Neural cell (in vitro differentiated cells): ENCODE measurements at regions not wholly inside any gene's neighbourhood (a gene's known extent, or its start where the extent isn't known, plus 50 kb on each side); places are given as distances from the start of the nearest gene placed in this dataset.

Experiments
- EP300 ChIP-seq: fragments of 450-650 bp; conservative IDR thresholded peaks from 2 replicates; pipeline ENCODE4 v1.6.1; 2014; ENCODE audit warnings: antibody characterized with exemption, mild to moderate bottlenecking, moderate library complexity; ENCODE audit not compliant: poor library complexity, severe bottlenecking
- EZH2 ChIP-seq: fragments of 200-600, 300-800 bp; shearing (Covaris generic), sonication (generic); IDR thresholded peaks from 2 replicates; pipeline ENCODE4 v1.6.1; 2014; ENCODE audit warnings: antibody characterized with exemption, low read length, borderline replicate concordance, mild to moderate bottlenecking; ENCODE audit not compliant: insufficient read depth, poor library complexity, severe bottlenecking
- POLR2AphosphoS5 ChIP-seq: IDR thresholded peaks from 2 replicates; pipeline ENCODE4 v1.6.1; 2012
- RAD21 ChIP-seq: fragments of 450-650 bp; conservative IDR thresholded peaks from 2 replicates; pipeline ENCODE4 v1.6.1; 2014; ENCODE audit warnings: antibody characterized with exemption, mild to moderate bottlenecking, moderate library complexity
- SMC3 ChIP-seq: fragments of 450-650 bp; conservative IDR thresholded peaks from 2 replicates; pipeline ENCODE4 v1.6.1; 2014; ENCODE audit warnings: antibody characterized with exemption, mild to moderate bottlenecking, moderate library complexity; ENCODE audit not compliant: poor library complexity
- TF ChIP-seq, protein P1 (sequence below): fragments of 450-650 bp; IDR thresholded peaks from 2 replicates; pipeline ENCODE4 v1.5.1; 2014; ENCODE audit warnings: antibody characterized with exemption, mild to moderate bottlenecking, moderate library complexity; ENCODE audit not compliant: poor library complexity, severe bottlenecking
- TF ChIP-seq, protein P2 (sequence below): IDR thresholded peaks from 2 replicates; pipeline ENCODE4 v1.6.1; 2012; ENCODE audit warnings: borderline replicate concordance

DNA sequence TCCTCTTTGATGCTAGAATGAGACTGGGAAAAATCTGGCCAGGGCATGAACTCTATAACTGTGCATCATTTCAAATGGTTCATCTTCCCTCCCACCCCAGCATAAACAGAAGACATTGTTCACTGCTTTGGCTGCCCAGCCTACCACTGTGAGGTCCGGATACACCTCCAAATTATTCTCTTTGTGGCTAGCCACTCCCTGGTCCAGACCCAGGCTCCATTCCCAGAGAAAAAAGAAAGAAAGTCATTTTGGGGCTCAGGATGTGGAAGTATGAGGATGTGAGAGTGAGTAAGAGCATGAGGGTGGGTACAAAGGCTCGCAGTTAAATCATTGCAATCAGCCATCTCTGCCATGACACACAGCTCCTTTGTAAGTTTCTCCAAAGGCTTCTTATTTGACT lies 559.2 kb downstream of the PSAT1 start:
- TF ChIP-seq EP300 (no peak), EZH2 (no peak), POLR2AphosphoS5 (no peak), RAD21 (no peak), SMC3 (no peak)
- TF ChIP-seq, protein P1, sequence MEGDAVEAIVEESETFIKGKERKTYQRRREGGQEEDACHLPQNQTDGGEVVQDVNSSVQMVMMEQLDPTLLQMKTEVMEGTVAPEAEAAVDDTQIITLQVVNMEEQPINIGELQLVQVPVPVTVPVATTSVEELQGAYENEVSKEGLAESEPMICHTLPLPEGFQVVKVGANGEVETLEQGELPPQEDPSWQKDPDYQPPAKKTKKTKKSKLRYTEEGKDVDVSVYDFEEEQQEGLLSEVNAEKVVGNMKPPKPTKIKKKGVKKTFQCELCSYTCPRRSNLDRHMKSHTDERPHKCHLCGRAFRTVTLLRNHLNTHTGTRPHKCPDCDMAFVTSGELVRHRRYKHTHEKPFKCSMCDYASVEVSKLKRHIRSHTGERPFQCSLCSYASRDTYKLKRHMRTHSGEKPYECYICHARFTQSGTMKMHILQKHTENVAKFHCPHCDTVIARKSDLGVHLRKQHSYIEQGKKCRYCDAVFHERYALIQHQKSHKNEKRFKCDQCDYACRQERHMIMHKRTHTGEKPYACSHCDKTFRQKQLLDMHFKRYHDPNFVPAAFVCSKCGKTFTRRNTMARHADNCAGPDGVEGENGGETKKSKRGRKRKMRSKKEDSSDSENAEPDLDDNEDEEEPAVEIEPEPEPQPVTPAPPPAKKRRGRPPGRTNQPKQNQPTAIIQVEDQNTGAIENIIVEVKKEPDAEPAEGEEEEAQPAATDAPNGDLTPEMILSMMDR: no peak
- TF ChIP-seq, protein P2, sequence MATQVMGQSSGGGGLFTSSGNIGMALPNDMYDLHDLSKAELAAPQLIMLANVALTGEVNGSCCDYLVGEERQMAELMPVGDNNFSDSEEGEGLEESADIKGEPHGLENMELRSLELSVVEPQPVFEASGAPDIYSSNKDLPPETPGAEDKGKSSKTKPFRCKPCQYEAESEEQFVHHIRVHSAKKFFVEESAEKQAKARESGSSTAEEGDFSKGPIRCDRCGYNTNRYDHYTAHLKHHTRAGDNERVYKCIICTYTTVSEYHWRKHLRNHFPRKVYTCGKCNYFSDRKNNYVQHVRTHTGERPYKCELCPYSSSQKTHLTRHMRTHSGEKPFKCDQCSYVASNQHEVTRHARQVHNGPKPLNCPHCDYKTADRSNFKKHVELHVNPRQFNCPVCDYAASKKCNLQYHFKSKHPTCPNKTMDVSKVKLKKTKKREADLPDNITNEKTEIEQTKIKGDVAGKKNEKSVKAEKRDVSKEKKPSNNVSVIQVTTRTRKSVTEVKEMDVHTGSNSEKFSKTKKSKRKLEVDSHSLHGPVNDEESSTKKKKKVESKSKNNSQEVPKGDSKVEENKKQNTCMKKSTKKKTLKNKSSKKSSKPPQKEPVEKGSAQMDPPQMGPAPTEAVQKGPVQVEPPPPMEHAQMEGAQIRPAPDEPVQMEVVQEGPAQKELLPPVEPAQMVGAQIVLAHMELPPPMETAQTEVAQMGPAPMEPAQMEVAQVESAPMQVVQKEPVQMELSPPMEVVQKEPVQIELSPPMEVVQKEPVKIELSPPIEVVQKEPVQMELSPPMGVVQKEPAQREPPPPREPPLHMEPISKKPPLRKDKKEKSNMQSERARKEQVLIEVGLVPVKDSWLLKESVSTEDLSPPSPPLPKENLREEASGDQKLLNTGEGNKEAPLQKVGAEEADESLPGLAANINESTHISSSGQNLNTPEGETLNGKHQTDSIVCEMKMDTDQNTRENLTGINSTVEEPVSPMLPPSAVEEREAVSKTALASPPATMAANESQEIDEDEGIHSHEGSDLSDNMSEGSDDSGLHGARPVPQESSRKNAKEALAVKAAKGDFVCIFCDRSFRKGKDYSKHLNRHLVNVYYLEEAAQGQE: no peak
